NCI-H146 (cell line): ENCODE measurements at regions not wholly inside any gene's neighbourhood (a gene's known extent, or its start where the extent isn't known, plus 50 kb on each side); places are given as distances from the start of the nearest gene placed in this dataset.

ENCODE experiments used
- DNase-seq: peaks from one replicate; lab custom pipeline; 2025; lab: John Stamatoyannopoulos, UW

DNA sequence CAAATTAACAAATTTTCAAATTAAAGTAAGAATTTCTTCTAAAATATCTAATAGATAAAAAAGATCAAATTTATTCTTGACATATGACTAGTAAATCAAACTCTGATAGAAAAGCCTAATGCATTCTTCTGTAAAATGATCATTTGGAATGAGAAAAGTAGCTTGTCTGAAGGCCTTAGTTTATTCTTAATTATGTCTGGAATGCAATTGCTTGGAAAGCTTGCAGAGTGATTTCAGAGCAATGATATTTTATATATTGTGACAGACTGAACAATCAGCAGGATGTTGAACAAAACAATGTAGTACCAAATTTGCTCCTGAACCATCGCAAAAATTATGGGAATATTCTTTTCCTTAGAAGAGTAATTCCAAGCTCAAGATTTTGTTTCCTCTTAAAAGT lies 789.6 kb upstream of the NOVA1 start:
- no peak for DNase-seq

DNA sequence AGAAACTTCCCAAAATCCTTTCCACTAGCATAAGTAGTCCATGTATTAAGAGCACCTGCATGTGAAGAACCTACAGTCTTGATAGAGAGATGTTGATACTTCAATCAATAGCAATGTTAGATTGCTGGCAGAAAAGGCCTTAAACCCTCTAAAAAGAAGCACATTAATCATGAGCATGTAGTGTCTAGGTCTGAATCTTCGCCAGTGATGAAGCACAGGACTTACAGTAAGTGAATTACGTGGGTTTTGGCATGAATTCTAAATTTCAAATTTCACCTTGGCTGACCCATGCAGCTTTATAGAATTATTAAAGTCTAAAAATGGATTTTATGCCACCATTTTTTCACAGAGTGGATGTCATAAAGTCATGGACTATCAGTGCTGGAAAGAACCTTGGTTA lies 791.6 kb upstream of the NOVA1 start:
- DNase-seq: no peak

DNA sequence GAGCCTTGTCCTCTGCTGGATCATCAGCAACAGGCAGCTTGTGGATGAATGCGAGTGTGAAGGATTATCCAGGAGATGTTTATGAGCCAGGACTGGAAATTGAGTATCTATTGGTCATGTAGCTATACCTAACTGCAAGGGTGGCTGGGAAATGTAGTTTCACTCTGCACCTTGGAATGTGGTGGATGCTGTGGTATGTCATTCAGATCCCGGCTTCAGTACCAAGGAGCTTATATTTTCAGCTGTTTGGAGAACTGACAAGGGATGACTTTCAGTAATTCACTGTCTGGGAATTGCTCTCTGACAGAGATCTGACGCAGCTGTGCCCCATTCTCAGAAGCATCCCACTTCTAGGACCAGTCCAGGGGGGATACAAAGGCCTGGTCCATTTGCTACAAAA lies 792.3 kb upstream of the NOVA1 start:
- DNase-seq: no peak

DNA sequence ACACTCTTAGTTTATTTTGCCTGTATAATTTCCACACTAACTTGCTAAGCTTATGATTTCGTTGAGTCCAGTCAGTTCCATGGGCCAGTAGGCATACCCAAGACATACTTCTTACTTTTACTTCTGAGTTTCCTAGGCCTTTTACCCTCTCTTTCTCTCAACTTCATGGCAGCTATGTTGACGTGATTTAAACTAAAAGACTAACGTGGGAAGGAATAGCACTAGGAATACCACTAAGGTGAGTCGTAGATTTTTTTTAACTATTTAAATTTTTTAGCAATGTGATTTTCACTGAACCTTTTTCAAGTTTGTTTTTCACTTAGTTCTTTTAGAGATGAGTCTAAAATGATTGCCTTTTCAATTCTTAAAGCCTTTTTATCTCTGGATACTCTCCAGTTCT lies 793.5 kb upstream of the NOVA1 start:
- DNase-seq: no peak

DNA sequence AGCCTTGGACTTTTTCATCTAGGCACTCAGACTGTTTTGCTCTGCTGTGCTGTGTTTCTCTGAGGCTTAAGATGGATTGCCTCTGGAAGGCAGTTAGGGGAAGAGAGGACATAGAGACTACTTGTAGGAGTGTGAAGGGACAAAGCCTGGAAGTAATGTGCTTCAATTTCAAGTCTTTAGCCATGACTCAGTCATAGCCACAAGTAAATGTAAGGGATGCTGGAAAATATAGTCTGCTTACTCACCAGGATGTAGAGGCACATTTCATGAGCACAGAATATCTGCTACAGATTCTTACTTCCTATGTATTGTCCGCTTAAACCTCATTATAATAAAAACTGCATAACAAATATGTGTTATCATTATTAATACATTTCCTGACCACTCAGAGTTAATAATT lies 794.3 kb upstream of the NOVA1 start:
- DNase-seq: no peak

DNA sequence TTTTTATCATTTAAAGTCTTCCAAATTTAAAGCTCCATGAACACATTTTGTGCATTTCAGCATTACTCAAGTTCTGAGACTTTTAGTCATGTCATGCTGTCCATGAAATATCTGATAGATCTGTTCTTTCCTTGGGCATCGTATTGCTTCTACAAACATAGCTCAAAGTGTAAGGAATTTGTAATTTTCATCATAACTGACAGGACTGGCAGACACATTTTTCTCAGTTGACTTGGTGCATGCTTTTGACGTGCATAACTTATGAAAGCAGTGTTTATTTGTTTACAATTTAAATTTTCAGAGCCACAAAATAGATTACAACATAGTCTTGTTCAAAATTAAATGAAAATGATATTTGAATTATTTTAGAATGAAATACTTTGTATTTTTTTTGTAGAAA lies 812.1 kb upstream of the NOVA1 start:
- DNase-seq: no peak

DNA sequence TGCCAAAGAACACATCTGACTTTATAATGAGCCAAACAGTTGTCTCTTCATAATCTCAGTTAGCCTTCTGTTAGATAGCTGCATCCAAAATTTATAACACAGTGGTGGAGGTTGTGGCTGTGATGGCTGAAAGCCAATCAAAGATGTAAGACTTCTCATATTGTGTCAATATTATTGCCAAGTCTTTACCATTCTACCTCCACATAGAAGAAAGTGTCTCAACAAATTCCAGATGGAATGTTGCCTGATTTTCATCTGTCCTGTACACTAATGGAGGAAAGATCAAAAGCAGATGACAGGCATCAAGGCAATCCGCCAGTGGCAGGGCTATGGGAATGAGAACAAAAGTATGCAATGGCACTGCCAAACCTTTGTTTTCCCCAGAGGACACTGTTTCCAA lies 813.1 kb upstream of the NOVA1 start:
- no peak for DNase-seq

DNA sequence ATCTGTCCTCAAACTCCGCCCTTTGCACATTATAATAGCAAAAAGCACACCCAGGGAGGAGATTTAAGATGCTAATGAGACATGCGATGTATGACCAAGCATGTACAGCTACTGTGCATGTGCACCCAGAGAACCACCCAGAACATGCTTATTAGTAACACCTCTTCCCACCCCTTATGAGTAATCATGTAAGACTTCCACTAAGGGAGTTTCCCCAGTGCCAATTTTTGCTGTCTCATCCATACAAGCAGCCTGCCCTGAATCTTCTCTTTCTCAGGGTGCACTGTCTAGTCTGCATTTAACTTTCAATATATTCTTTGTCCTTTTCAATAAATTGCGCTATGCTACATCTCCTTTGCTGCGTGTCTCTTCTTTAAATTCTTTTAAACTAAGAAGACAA lies 830.0 kb upstream of the NOVA1 start:
- DNase-seq: no peak

DNA sequence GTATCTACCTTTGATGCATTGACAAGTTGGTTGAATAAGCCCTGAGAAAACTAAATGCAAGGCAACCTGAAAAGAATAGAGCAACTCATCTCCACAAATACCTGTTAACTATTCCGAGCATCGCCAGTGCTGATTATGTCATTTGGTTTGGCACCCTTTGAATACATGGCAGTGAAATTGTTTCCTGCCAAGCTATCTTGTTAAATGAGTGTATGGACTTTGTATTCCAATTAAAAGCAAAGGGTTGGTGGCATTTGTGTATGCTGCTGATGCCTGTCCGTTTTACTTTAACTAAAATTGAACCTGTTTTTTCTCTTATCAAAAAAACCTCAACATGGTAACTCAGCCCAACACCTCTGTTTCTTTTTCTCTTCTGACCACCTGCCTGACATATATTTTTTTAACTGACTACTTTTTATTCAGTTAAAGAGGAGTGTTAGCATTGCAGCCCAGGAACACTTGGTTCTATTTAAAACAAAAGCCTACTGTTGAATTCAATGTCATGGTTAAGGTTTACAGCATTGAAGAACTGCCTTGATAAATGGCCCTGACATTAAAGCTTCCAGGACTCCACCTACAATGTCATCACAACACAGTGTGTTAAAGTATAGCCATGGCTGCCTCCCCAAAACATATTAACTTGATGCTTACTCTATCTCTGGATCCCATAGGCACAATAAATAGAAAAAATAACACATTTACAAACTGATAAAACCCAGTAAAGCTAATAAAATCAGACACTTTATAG lies 838.3 kb upstream of the NOVA1 start:
- DNase-seq: no peak

DNA sequence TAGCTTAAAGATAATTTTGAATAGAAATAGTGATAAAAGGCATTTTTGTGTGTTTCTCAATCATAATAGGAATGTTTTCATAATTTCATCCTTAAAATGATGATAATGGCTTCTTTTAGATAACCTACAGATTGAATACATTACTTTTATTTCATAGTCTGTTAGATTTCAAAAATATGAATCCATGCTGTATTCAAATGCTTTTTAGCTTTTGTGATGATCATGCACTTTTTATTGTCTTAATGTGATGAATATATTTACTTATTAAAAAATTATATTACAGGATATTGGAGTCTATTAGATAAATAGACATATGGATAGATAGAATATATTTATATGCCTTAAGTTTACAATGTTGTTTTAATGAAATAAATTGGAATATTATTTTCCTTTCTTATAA lies 886.8 kb upstream of the NOVA1 start:
- DNase-seq: no peak

DNA sequence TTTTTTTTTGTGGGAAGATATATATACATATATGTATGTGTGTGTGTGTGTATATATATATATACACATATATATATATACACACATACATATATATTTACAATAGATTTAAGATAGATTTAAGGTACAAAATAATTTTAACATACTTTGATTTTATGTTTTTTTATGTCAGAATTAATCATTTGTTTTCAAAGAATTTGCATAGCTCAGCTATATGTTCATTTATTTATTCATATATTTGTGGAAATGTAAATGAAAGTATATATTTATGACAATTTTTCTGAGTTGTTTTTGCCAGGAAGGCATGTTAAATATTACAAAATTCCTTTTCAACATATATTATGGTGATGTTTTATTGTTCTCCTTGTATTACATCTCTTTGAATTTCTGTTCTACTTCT lies 887.4 kb upstream of the NOVA1 start:
- DNase-seq: no peak

DNA sequence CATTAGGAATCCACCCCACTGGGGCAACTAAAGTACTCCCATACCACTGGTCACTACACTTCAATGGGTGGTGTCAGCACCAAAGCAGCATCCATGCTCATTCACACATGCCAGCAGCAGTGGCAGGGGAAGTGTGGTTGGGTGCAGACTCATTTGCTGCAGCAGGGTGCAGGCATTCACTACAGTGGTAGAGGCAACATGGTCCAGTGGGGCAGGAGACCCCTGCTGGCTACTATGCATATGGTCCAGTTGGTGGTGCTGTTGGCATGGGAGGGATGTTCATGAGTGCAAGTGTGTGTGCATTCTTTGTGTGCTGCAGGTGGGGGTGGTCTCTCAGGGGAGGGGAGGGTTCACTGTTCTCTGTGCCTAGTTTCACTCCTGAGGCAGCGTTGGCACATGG lies 908.4 kb upstream of the NOVA1 start:
- no peak for DNase-seq

DNA sequence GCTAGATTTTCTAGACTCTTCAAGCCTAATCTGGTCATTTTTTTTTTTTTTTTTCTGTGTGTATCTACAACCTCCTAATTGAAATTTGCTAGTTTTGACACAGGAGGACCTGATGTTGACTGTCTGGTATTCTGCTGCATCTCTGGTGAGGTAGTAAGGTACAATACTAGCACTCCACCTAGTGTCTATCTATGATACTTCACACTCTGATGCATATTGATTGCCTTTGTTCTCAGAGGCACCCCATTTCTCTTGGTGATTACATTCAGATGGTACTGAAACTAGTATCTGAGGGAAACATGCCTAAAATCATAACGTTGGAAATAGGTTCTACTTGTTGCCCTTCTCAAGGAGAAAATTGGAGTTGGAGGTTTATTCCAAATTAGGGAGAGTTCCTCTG lies 930.5 kb upstream of the NOVA1 start:
- DNase-seq: peak; percentile 52

DNA sequence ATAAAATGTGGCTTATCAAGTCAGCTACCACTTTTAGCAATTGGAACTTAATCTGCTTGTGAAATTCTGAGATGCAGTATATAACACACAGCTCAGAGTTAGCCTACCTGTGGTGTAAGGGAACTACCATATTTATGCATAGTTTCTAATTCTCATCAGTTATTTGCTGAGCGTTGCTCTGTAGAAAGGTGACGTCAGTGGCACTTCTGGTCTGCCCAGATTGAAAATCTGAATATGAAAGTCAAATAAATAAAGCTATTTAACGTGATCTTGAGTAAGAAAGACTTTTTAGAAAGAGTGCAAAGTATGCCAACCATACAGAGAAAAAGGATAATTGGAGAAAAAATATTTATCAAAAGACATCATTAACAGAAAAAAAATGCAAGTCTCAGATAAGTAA lies 938.9 kb upstream of the NOVA1 start:
- no peak for DNase-seq

DNA sequence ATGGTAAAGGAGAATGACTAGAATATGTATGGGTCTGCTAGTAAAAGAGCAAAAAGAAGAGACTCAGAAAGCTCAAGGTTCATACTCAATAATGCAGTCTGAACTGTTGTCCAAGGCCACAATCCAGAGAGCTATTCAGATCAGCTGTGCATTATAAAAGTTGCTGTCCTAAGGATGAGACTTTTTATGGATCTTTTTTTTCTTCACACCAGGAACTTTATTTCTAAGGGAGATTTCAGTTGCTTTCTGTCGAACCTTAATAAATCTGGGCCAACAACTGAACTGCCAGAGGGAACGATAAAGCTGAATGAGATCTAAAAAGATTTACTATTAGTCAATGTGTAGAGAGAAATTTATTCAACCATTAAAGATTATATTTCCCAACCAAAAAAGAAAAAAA lies 948.3 kb upstream of the NOVA1 start:
- no peak for DNase-seq

DNA sequence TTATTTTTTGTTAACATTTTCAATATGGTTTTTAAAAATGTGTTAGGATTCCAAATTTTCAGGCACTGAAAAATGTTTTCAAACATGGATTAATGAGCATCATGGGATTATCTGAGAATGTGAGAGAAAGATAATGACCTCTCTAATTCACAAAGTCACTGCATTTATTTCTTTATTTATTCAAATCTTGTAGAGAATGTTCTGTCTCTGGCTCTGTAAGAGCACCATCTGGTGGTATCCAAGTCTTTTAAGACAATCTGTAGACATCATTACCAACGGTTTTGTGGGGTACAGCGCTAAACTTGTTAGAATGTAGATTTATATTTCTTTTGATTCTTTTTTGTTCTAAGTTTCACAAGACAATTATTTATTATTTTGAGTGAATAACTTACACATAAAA lies 956.0 kb upstream of the NOVA1 start:
- DNase-seq: no peak

DNA sequence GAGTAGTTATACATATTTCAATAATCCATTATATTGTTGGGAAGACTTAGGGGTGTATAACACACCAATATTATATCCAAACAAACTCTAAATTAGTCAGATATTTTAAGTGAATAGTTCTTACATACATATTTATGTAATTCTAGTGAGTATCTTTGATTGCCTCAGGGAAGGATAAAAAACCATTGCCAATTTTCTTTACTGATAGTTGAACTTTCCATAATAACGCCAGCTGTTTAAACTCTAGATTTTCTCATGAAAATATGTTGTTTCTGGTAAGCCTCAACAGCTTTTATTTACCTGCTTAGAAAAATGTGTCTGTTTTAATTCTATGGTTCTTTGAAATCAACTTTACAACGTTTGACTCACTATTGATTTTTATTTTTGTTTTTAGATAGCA lies 959.6 kb upstream of the NOVA1 start:
- DNase-seq: no peak

DNA sequence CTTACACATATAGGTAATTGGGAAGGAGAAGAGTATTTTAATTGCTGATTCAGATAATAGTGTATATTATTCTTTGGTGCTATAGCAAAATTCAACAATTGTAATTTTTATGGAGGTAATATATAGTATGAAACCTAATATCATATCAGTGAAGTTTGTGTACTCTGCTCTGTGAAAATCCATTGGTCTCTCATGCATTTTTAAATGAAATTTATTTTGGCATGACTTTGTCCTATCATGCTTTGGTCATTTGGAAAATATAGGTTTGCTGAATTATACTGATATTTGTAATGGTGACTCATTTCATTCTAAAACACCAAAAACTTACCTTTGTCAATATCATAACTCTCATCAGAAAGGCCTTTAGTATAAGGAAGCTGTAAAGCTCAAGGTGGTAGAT lies 962.0 kb upstream of the NOVA1 start:
- no peak for DNase-seq

DNA sequence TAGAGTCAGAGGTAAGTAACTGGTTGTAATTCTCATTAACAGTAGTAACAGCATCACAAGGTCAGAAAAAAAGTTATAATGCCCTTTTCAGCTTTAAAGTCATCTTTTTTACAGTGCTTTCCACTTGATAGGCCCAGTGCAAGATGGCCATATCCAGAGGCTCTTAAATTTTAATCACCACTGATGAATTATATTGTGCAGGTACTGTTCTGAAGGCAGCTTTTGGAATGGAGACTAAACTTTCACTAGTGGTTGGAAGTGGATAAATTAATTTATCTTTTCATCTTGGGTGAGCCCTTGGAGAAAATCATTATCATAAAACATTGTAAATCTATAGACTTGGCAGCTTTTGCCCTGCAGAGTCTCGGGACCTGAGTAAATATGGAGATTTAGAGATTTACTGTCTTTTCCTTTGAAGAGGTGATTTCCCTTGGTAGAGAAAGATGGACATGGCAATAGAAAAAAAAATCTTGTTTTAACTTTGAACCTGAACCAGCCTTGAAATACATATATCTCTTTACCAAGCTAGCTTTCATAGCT lies 969.1 kb upstream of the NOVA1 start:
- DNase-seq: no peak

DNA sequence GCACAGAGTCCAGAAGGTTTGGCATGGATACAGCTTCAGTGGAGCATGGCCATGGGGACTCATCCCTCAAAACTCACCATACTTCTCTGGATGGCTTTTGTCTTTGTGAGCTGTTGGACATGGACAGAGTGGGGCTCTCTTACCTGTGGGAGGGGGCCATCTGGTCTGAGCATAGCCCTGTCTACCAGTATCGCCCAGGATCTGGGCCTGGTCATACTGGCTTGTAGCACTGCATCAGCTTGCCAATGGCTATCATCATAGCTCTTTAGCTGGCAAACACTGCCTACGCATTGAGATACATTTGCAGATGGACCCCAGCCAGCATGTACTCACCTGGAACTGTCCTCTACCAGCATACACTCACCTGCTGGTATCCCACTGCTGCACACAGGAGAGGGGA lies 975.2 kb upstream of the NOVA1 start:
- DNase-seq: no peak

DNA sequence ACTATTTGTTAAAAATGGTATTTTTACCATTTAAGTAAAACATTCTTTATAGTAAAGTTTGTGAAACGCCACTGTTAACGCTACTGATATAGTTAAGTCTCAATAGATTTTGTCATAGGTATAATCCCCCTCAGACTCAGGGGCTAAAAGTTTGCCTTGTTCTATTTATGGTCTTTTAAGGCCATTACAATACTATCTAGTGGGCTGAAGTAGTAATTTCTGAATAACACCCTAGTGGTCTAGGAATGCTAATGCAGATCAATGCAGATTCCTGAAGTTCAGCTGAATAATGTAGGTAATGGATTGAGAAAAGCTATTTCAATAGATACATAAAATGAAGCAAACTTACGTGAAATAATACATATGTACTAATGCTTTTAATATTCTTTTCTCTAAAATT lies 989.3 kb upstream of the NOVA1 start:
- no peak for DNase-seq

DNA sequence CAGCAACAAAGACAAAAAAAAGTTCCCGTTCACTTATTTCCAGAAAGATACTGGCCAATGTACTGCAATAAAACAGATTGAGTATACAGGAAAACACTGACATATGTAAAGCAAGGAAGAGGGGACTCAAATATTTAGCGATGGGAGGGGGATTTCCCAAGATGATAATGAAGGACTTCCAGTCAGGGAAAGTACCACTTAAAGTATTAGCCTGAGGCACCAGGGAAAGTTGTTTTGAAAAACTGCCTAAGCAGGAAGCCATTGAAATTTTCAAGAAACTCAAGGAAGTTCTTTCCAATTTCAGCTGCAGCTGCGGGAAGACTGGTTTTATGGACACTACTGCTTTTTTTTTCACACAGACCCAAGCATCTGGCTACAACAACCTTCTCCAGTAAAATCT lies 1007.4 kb upstream of the NOVA1 start:
- DNase-seq: no peak

DNA sequence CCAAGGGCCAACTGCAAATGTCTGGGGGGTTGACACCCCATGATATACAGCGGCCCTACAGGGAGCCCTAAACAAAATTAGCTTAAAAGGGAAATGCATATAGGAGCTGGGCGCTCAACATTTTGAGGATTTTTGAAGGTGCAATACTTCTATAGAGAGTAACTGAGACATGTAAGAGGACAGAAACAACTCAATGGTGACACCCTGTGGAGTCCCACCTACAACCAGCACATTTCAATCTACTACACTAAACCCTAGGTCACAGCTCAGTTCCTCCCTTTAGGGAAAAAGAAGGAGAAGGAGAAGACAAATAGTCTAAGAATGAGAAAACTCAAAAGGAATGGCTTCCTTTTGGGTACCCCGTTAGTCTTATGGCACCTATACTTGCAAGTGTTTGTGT lies 1010.5 kb upstream of the NOVA1 start:
- no peak for DNase-seq

DNA sequence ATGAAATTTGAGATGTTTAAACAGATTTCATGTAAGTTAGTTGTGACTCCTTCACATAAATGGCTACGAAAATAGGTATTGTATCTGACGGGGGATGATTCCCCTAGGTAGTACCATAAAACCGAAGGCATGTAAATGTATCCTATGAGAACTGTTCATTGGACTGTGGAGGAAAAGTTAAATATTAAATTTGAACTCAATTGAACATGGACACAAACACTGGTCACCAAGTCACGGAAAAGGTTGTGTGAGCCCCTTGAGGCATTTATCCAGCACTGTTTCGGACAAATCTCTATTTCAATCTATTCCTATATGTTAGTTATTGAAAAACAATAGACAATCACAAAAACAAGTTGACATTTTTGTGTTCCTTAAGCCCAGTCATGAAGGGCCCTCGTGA lies 1014.3 kb upstream of the NOVA1 start:
- DNase-seq: no peak

DNA sequence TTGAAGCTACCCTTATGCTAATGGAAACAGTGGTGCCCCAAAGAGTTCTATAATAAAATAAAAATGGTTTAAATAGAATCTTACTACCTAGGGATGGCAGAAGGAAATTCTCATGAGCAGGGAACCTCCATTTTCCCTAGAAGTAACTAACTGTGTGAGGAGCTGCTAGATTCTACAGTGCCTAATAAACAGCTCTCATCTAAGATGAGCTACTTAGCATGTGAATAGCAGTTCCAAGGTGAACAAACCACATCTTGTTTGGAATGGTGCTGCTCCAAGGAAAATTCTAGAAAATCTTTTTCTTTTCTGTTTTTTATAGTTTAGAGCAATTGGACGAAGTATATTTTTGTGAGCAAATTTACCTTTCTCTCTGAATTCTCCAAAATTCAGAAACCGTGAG lies 1015.3 kb upstream of the NOVA1 start:
- no peak for DNase-seq
